ENCODE measurements at regions not wholly inside any gene's neighbourhood (a gene's known extent, or its start where the extent isn't known, plus 50 kb on each side); places are given as distances from the start of the nearest gene placed in this dataset.

GRCh38 chr9:129405827-129406213 is 215.1 kb downstream of the C9orf50 start:
- POLR2A ChIA-PET: interaction anchor here (0.5 kb wide), 1 partner anchor 455 kb away, joined by 4 read pairs; no protein-coding TSS in a partner anchor
- no peak overlapping the region for H3K4me2 ChIP-seq (ENCODE audit: insufficient read depth, low read length)
- no peaks in the 10 kb centered on the region for H3K79me2 ChIP-seq (ENCODE audit: control insufficient read depth, insufficient read depth, low read length)
- no peak for FAIRE-seq
- intact Hi-C loops (cut with micrococcal nuclease) (no loop called here), dilution Hi-C loops (cut with MboI; ENCODE audit: extremely low pct_ligation_motif_present, low sequenced_read_pairs) (no loop called here)
- no peak for DNase-seq (ENCODE audit: low read depth, low spot score)
- no peaks in the 10 kb centered on the region for H3K36me3 ChIP-seq (ENCODE audit: control insufficient read depth in 2 of 2, extremely low read depth in 1 of 2, insufficient read depth in 2 of 2, low read length in 2 of 2)
- CTCF ChIA-PET: interaction anchor here (1.4 kb wide), 1 partner anchor 231 kb away, joined by 3 read pairs; no protein-coding TSS in a partner anchor
- H3K4me3 ChIP-seq (replicated peaks in 1 of 3; ENCODE audit: insufficient read depth in 1 of 3, low read depth in 1 of 3, low read length in 3 of 3): no peak overlapping the region
- no peak overlapping the region for H3K27ac ChIP-seq (ENCODE audit: insufficient read depth, low read depth, low read length)
- H3K9me1 ChIP-seq (replicated peaks; ENCODE audit: control insufficient read depth, extremely low read depth, insufficient read depth, low read length): no peaks in the 10 kb centered on the region
- H3K27me3 ChIP-seq (ENCODE audit: control insufficient read depth in 2 of 2, insufficient read depth in 2 of 2, low read length in 2 of 2): no peaks in the 10 kb centered on the region
- H4K20me1 ChIP-seq (replicated peaks; ENCODE audit: control insufficient read depth, extremely low read depth, insufficient read depth, low read length): no peaks in the 10 kb centered on the region
- no peaks in the 10 kb centered on the region for H3K4me1 ChIP-seq (ENCODE audit: control insufficient read depth, extremely low read depth, insufficient read depth, low read length)
- no peaks in the 10 kb centered on the region for H3K9me3 ChIP-seq (replicated peaks; ENCODE audit: control insufficient read depth, insufficient read depth, low read length)
- H2AFZ ChIP-seq (ENCODE audit: low read depth, low read length): no peak overlapping the region
- TF ChIP-seq MAX (IDR thresholded peaks at IDR 0.05; ENCODE audit: insufficient read depth, insufficient read length): no peak
- TF ChIP-seq FOS (IDR thresholded peaks at IDR 0.05; ENCODE audit: borderline replicate concordance, insufficient read depth, low read length): no peak
- no peak for TF ChIP-seq EZH2 (IDR thresholded peaks at IDR 0.05; ENCODE audit: borderline replicate concordance, low read depth, low read length, severe bottlenecking)
- BruUV-seq (replicated peaks): no TSS peak
- H3K9ac ChIP-seq (replicated peaks; ENCODE audit: extremely low read depth, insufficient read depth, low read length): no peak overlapping the region

GRCh38 chr9:129405089-129405826 is 215.6 kb downstream of the C9orf50 start:
- CTCF ChIA-PET: interaction anchor here (1.4 kb wide), 1 partner anchor 231 kb away, joined by 3 read pairs; no protein-coding TSS in a partner anchor
- Histone ChIP-seq H3K9me3 (replicated peaks; ENCODE audit: control insufficient read depth, insufficient read depth, low read length) (no peaks in the 10 kb centered on the region), H3K36me3 (ENCODE audit: control insufficient read depth in 2 of 2, extremely low read depth in 1 of 2, insufficient read depth in 2 of 2, low read length in 2 of 2) (no peaks in the 10 kb centered on the region), H3K79me2 (ENCODE audit: control insufficient read depth, insufficient read depth, low read length) (no peaks in the 10 kb centered on the region), H3K9me1 (replicated peaks; ENCODE audit: control insufficient read depth, extremely low read depth, insufficient read depth, low read length) (no peaks in the 10 kb centered on the region), H3K27me3 (ENCODE audit: control insufficient read depth in 2 of 2, insufficient read depth in 2 of 2, low read length in 2 of 2) (no peaks in the 10 kb centered on the region), H4K20me1 (replicated peaks; ENCODE audit: control insufficient read depth, extremely low read depth, insufficient read depth, low read length) (no peaks in the 10 kb centered on the region), H3K4me2 (ENCODE audit: insufficient read depth, low read length) (no peak overlapping the region), H3K4me1 (ENCODE audit: control insufficient read depth, extremely low read depth, insufficient read depth, low read length) (no peaks in the 10 kb centered on the region), H3K4me3 (replicated peaks in 1 of 3; ENCODE audit: insufficient read depth in 1 of 3, low read depth in 1 of 3, low read length in 3 of 3) (no peak overlapping the region), H3K27ac (ENCODE audit: insufficient read depth, low read depth, low read length) (no peak overlapping the region), H2AFZ (ENCODE audit: low read depth, low read length) (no peak overlapping the region), H3K9ac (replicated peaks; ENCODE audit: extremely low read depth, insufficient read depth, low read length) (no peak overlapping the region)
- intact Hi-C loops (cut with micrococcal nuclease) (no loop called here), dilution Hi-C loops (cut with MboI; ENCODE audit: extremely low pct_ligation_motif_present, low sequenced_read_pairs) (no loop called here)
- no TSS peak for BruUV-seq (replicated peaks)
- POLR2A ChIA-PET: interaction anchor here (0.5 kb wide), 1 partner anchor 456 kb away, joined by 4 read pairs; no protein-coding TSS in a partner anchor
- no peak for DNase-seq (ENCODE audit: low read depth, low spot score)
- TF ChIP-seq JUN (IDR thresholded peaks at IDR 0.05; ENCODE audit: borderline replicate concordance, insufficient read depth, insufficient read length, low read depth): no peak
- no peak for TF ChIP-seq GATA2 (IDR thresholded peaks at IDR 0.05; ENCODE audit: insufficient read depth, insufficient read length, low read depth, low read length)
- TF ChIP-seq CTCF (IDR thresholded peaks at IDR 0.05; ENCODE audit: extremely low read depth in 1 of 2, insufficient read depth in 1 of 2, low read depth in 1 of 2, low read length in 2 of 2): no peak
- TF ChIP-seq POLR2A (IDR thresholded peaks at IDR 0.05; ENCODE audit: low read depth, low read length): no peak
- no peak for TF ChIP-seq MYC (IDR thresholded peaks at IDR 0.05; ENCODE audit: low read depth, low read length)
- no peak for FAIRE-seq

All from endothelial cell of umbilical vein (primary cell).